GM18868 (cell line): ENCODE measurements at regions not wholly inside any gene's neighbourhood (a gene's known extent, or its start where the extent isn't known, plus 50 kb on each side); places are given as distances from the start of the nearest gene placed in this dataset.

Source experiments
- ATAC-seq: cut with Tn5 transposase; IDR thresholded peaks from one replicate; pipeline ENCODE4 v1.9.1; 2021; ENCODE audit warnings: mild to moderate bottlenecking, moderate library complexity; ENCODE audit not compliant: unreplicated experiment

GRCh38 chr4:60250657-60251056 is 949.5 kb upstream of the ADGRL3 start:
- ATAC-seq: no peak

- no peak for ATAC-seq
These were observed 940.3 kb upstream of the ADGRL3 start for GRCh38 chr4:60259781-60260180.

GRCh38 chr4:60266505-60266904 is 933.6 kb upstream of the ADGRL3 start:
- ATAC-seq: no peak

- ATAC-seq: no peak
These were observed 903.7 kb upstream of the ADGRL3 start for GRCh38 chr4:60296386-60296785.

GRCh38 chr4:60313611-60314178 is 886.4 kb upstream of the ADGRL3 start:
- ATAC-seq: no peak

- ATAC-seq: no peak
These were observed 885.7 kb upstream of the ADGRL3 start for GRCh38 chr4:60314416-60314815.

GRCh38 chr4:60315586-60315985 is 884.5 kb upstream of the ADGRL3 start:
- no peak for ATAC-seq

- ATAC-seq: no peak
These were observed 873.4 kb upstream of the ADGRL3 start for GRCh38 chr4:60326735-60327134.

- no peak for ATAC-seq
These were observed 872.5 kb upstream of the ADGRL3 start for GRCh38 chr4:60327651-60328050.

GRCh38 chr4:60344908-60345307 is 855.2 kb upstream of the ADGRL3 start:
- no peak for ATAC-seq

- no peak for ATAC-seq
These were observed 854.7 kb upstream of the ADGRL3 start for GRCh38 chr4:60345392-60345791.

- no peak for ATAC-seq
These were observed 840.3 kb upstream of the ADGRL3 start for GRCh38 chr4:60359746-60360367.

GRCh38 chr4:60365176-60365575 is 835.0 kb upstream of the ADGRL3 start:
- no peak for ATAC-seq

- ATAC-seq: no peak
These were observed 833.5 kb upstream of the ADGRL3 start for GRCh38 chr4:60366661-60367060.

GRCh38 chr4:60368986-60369385 is 831.1 kb upstream of the ADGRL3 start:
- ATAC-seq: no peak

- ATAC-seq: no peak
These were observed 822.1 kb upstream of the ADGRL3 start for GRCh38 chr4:60378010-60378409.

- ATAC-seq: no peak
These were observed 815.6 kb upstream of the ADGRL3 start for GRCh38 chr4:60384516-60384915.

- no peak for ATAC-seq
These were observed 810.5 kb upstream of the ADGRL3 start for GRCh38 chr4:60389633-60390032.

GRCh38 chr4:60396341-60397049 is 803.6 kb upstream of the ADGRL3 start:
- ATAC-seq: no peak

- ATAC-seq: no peak
These were observed 799.5 kb upstream of the ADGRL3 start for GRCh38 chr4:60400593-60400992.

- no peak for ATAC-seq
These were observed 796.1 kb upstream of the ADGRL3 start for GRCh38 chr4:60404027-60404426.

GRCh38 chr4:60422439-60422838 is 777.7 kb upstream of the ADGRL3 start:
- ATAC-seq: no peak
